ENCODE measurements at regions not wholly inside any gene's neighbourhood (a gene's known extent, or its start where the extent isn't known, plus 50 kb on each side); places are given as distances from the start of the nearest gene placed in this dataset.

DNA sequence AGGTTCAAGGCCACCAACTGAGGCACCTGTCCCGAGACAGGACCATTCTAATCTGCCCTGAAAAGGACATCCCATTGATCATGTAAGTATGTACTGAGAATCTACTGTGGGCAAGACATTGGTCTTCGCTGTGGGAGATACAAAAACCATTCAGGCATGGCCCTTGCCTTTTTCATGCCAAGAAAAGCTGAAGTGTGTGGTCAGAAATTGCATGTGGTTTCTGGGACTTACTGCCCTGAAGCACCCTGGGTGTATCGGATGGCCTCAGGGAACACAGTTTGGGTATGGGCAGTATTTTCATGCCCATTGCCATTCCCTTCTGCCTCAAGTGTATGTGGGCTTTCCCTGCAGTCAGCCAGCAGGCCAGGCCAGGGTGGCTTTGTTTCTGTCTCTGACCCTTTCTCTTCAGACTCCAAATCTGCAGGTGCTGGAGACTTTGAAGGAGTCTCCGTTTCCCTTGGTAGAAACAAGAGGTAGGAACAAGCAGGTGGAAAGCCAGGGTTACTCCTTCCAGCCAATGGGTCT is 285.7 kb downstream of the ZEB1 start:
- DNase-seq (ENCODE audit: insufficient read length, low spot score) (no peak), FAIRE-seq (no peak)
- TF ChIP-seq, protein P1, sequence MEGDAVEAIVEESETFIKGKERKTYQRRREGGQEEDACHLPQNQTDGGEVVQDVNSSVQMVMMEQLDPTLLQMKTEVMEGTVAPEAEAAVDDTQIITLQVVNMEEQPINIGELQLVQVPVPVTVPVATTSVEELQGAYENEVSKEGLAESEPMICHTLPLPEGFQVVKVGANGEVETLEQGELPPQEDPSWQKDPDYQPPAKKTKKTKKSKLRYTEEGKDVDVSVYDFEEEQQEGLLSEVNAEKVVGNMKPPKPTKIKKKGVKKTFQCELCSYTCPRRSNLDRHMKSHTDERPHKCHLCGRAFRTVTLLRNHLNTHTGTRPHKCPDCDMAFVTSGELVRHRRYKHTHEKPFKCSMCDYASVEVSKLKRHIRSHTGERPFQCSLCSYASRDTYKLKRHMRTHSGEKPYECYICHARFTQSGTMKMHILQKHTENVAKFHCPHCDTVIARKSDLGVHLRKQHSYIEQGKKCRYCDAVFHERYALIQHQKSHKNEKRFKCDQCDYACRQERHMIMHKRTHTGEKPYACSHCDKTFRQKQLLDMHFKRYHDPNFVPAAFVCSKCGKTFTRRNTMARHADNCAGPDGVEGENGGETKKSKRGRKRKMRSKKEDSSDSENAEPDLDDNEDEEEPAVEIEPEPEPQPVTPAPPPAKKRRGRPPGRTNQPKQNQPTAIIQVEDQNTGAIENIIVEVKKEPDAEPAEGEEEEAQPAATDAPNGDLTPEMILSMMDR (IDR thresholded peaks at IDR 0.05; ENCODE audit: insufficient read depth, missing control alignments): no peak

DNA sequence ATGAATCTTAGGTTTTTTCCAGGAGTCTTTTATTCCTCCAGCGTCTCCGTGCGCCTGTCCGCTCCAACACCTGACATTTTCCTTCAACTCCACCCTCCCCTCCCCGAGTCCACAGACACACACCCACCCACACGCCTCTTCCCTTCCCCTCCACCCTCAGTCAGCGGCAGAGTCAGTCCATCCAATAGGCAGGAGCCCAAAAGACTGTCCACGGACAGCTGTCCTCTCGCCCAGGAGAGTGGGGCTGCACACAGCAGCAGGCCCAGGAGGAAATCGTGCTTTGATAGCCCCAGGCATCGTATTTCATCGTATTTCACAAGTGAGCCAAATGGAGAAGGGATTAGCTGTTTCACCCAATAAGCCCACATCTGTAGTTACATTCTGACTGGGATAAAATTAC is 285.1 kb downstream of the ZEB1 start:
- DNase-seq (ENCODE audit: insufficient read length, low spot score): no peak
- TF ChIP-seq, protein P1 (IDR thresholded peaks at IDR 0.05; ENCODE audit: insufficient read depth, missing control alignments): no peak
- peak; percentile 94 for FAIRE-seq

DNA sequence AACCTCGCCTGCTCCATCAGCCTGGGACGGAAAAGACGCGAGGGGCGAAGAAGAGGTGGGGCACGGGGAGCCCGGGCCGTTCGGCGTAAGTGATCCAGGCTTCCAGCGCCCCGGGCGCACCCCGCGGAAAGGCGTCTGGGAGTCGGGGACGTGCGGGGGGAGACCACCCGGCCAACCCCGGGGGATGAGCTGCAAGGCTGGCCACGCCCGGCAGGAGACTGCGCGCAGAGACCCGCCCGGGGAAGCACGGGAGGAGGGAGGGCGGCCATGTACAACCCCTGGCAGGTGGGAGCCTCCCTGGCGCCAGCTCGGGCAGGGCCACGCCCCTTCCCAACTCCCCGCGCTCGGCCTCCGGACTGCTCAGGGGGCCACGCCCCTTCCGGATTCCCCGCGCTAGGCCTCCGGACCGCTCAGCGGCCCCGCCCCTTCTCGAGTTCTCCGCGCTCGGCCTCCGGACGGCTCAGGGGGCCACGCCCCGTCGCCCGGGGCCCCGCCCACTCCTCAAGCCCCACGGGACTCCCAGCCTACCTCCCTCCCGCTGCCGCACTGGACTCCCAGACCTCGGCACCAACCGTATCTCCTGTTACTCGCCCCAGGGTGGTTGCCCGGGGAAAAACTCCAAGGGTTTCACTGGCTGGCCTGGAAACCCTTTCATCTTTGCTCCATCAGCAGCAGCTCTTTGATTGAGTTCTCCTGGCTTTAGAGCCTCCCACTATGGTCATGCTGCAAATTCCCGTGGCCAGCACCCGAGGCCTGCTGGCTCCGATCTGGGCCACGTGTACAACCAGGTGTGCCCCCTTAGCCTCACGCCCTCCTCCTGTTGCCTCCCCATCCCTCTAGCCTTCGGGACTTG is 284.4 kb downstream of the ZEB1 start:
- TF ChIP-seq, protein P1 (IDR thresholded peaks at IDR 0.05; ENCODE audit: insufficient read depth, missing control alignments): no peak
- DNase-seq (ENCODE audit: insufficient read length, low spot score): peak; percentile 91
- FAIRE-seq: no peak

DNA sequence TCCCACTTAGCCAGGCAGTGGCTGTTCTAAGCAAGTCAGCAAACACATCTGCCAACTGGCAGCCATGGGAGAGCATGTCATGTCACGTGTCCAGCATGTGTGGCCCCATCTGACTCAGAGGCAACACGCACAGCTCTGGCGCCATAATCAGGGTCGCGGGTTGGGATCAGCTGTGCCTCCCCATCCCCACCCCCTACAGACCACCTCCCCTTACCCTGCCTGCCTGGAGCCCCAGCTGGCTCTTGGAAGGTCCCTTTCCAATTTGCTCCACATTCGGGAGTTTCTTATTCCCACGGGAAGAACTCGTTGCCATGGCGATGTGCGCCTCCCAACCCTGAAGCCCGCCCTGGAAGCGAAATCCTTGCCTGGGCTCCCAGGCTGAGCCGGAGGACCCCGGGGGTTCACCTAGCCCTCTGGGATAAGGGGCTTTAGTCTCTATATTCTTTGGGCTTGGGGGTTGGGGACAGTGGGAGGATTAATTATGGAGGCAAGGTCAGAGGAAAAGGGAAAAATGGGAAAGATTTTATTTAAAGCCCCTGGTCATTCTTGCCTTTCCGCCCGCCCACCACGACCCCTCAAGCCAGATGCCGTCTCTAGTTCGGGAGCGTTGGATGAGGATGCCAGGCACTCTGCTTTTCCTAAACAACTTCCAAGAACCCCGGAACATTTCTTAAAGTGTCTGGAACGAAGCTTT is 283.7 kb downstream of the ZEB1 start:
- FAIRE-seq: peak; percentile 44
- DNase-seq (ENCODE audit: insufficient read length, low spot score): no peak
- TF ChIP-seq, protein P1 (IDR thresholded peaks at IDR 0.05; ENCODE audit: insufficient read depth, missing control alignments): no peak

DNA sequence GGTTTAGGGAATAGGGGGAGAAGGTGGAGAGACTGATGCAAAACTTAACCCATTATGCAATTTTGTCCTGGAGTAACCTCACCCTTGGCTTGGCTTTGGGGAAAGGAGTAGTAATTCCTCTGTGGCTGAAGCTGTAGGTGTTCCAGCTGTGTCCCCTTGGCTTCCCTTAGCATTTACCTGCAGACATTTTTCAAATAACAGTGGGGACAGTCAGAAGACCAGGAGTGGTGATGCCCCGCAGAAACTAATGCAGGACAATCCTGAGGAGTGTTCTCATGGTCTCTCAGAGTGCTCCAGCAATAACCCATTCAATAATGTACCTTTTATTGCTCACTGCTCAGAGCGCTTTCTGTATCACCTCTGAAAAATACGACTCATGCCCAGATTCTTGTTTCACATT is 282.1 kb downstream of the ZEB1 start:
- no peak for DNase-seq (ENCODE audit: insufficient read length, low spot score)
- TF ChIP-seq, protein P1 (IDR thresholded peaks at IDR 0.05; ENCODE audit: insufficient read depth, missing control alignments): no peak
- FAIRE-seq: no peak

DNA sequence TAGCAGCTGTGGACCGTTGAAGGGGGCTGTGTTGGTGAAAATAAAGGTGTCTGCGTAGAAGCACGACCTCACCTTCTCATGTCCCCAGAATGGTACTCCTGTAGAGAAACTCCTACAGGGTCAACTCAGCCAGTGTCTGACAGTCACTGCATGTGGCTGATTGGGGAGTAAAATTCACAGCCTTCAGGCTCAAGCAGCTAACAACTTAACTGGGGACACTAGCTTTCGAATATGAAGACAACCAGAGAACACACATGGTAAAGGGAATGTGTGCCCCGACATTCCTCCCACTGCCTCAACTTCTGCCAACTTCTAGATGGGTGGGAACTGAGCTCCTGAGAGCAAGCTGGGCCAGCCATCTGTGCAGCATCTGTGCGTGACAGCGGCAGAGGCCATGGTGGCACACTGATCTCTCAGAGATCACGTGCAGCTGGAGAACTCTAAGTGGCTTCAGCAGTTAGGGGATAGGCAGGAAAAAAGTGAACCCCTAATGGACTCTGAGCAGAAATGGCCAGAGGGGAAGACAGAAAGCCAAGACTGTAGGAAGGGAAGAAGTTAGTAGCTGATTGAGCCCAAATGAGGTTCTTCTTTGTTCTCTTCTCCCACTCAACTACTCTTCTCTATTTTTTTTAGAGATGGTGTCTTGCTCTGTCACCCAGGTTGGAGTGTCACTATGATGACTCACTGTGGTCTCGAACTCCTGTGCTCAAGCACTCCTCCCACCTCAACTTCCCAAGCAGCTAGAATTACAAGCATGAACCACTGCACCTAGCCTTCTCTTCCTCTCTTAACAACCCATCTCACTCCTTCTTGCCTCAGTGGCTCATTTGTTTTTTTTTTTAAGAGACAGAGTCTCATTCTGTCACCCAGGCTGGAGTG is 280.8 kb downstream of the ZEB1 start:
- TF ChIP-seq, protein P1 (IDR thresholded peaks at IDR 0.05; ENCODE audit: insufficient read depth, missing control alignments): no peak
- FAIRE-seq (no peak), DNase-seq (ENCODE audit: insufficient read length, low spot score) (no peak)
